ENCODE measurements at regions not wholly inside any gene's neighbourhood (a gene's known extent, or its start where the extent isn't known, plus 50 kb on each side); places are given as distances from the start of the nearest gene placed in this dataset.

DNA sequence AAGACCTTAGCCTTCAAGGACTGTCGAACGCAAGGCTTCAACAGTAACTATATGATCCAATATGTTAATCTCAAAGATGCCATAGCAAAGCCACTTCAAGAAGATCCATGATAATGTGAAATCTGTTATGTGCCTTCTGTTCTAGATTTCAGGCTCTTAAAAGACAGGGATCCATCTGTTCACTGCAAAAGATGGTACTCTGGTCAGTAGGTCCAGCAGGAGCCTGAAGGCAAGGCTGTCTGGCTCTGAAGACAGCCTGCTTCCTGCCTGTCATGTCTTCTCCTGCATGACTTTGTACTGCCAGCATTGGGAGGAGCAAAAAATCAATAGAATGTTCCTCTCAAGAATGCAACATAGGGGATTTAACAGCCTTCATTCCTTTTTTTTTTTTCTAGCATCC lies 270.8 kb upstream of the PARD3B start:
- no peaks in the 10 kb centered on the region for H3K36me3 ChIP-seq (ENCODE audit: control insufficient read depth in 2 of 2, extremely low read depth in 1 of 2, insufficient read depth in 2 of 2, low read length in 2 of 2)
- H3K27ac ChIP-seq (ENCODE audit: control insufficient read depth, insufficient read depth, low read length) = no peak overlapping the region
- dilution Hi-C loops (cut with MboI; ENCODE audit: extremely low pct_ligation_motif_present, low sequenced_read_pairs) = no loop called here
- H3K9me1 ChIP-seq (ENCODE audit: control insufficient read depth, extremely low read depth, insufficient read depth, low read length) = no peaks in the 10 kb centered on the region
- H3K4me2 ChIP-seq (ENCODE audit: control insufficient read depth, extremely low read depth, insufficient read depth, low read depth, low read length) = no peak overlapping the region
- H3K9me3 ChIP-seq (ENCODE audit: control insufficient read depth, low read depth, low read length) = no peaks in the 10 kb centered on the region
- no peaks in the 10 kb centered on the region for H3K4me1 ChIP-seq (ENCODE audit: control insufficient read depth, extremely low read depth, insufficient read depth, low read length)
- H3K27me3 ChIP-seq (ENCODE audit: control insufficient read depth, extremely low read depth, insufficient read depth, low read length) = no peaks in the 10 kb centered on the region
- H3K4me3 ChIP-seq (ENCODE audit: control insufficient read depth in 2 of 3, extremely low read depth in 1 of 3, insufficient read depth in 2 of 3, low read depth in 1 of 3, low read length in 3 of 3) = no peak overlapping the region
- no peak for FAIRE-seq
- no peak for DNase-seq (ENCODE audit: low read depth, low spot score)
- no peak for TF ChIP-seq EZH2 (IDR thresholded peaks at IDR 0.05; ENCODE audit: low read length)
- TF ChIP-seq, protein P1, sequence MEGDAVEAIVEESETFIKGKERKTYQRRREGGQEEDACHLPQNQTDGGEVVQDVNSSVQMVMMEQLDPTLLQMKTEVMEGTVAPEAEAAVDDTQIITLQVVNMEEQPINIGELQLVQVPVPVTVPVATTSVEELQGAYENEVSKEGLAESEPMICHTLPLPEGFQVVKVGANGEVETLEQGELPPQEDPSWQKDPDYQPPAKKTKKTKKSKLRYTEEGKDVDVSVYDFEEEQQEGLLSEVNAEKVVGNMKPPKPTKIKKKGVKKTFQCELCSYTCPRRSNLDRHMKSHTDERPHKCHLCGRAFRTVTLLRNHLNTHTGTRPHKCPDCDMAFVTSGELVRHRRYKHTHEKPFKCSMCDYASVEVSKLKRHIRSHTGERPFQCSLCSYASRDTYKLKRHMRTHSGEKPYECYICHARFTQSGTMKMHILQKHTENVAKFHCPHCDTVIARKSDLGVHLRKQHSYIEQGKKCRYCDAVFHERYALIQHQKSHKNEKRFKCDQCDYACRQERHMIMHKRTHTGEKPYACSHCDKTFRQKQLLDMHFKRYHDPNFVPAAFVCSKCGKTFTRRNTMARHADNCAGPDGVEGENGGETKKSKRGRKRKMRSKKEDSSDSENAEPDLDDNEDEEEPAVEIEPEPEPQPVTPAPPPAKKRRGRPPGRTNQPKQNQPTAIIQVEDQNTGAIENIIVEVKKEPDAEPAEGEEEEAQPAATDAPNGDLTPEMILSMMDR (optimal IDR thresholded peaks at IDR 0.05 in 1 of 3, IDR thresholded peaks at IDR 0.05 in 1 of 3, conservative IDR thresholded peaks at IDR 0.05 in 1 of 3; ENCODE audit: extremely low read depth in 1 of 3, insufficient read depth in 2 of 3, low read length in 3 of 3) = no peak
- no peaks in the 10 kb centered on the region for H3K79me2 ChIP-seq (ENCODE audit: control insufficient read depth, insufficient read depth, low read length)
- H4K20me1 ChIP-seq (ENCODE audit: control insufficient read depth, extremely low read depth, insufficient read depth, low read length) = no peaks in the 10 kb centered on the region
- H2AFZ ChIP-seq (ENCODE audit: control insufficient read depth, low read length) = no peak overlapping the region
- no peak overlapping the region for H3K9ac ChIP-seq (ENCODE audit: control insufficient read depth, extremely low read depth, insufficient read depth, low read length)

DNA sequence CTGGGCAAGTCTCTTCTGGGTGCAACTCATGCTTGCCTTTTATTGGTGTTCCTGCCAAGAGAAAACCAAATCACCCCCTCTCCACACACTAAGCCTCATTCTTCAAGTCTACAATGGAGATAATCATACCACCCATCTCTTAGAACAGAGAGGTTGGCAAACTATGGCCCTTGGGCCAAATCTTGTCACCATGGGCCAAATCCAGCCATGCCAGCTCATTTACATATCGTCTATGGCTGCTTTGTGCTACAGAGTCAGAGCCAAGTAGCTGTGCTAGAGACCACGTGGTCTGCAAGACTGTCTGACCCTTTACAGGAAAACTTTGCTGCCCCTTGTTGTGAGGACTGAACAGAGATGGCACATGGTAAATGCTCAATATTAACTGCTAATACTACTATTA lies 270.3 kb upstream of the PARD3B start:
- Histone ChIP-seq H3K9ac (ENCODE audit: control insufficient read depth, extremely low read depth, insufficient read depth, low read length) (no peak overlapping the region), H3K27ac (ENCODE audit: control insufficient read depth, insufficient read depth, low read length) (no peak overlapping the region), H2AFZ (ENCODE audit: control insufficient read depth, low read length) (no peak overlapping the region), H3K36me3 (ENCODE audit: control insufficient read depth in 2 of 2, extremely low read depth in 1 of 2, insufficient read depth in 2 of 2, low read length in 2 of 2) (no peaks in the 10 kb centered on the region), H3K4me1 (ENCODE audit: control insufficient read depth, extremely low read depth, insufficient read depth, low read length) (no peaks in the 10 kb centered on the region), H3K9me1 (ENCODE audit: control insufficient read depth, extremely low read depth, insufficient read depth, low read length) (no peaks in the 10 kb centered on the region), H3K4me2 (ENCODE audit: control insufficient read depth, extremely low read depth, insufficient read depth, low read depth, low read length) (no peak overlapping the region), H3K27me3 (ENCODE audit: control insufficient read depth, extremely low read depth, insufficient read depth, low read length) (no peaks in the 10 kb centered on the region), H3K4me3 (ENCODE audit: control insufficient read depth in 2 of 3, extremely low read depth in 1 of 3, insufficient read depth in 2 of 3, low read depth in 1 of 3, low read length in 3 of 3) (no peak overlapping the region), H3K9me3 (ENCODE audit: control insufficient read depth, low read depth, low read length) (no peaks in the 10 kb centered on the region), H4K20me1 (ENCODE audit: control insufficient read depth, extremely low read depth, insufficient read depth, low read length) (no peaks in the 10 kb centered on the region), H3K79me2 (ENCODE audit: control insufficient read depth, insufficient read depth, low read length) (no peaks in the 10 kb centered on the region)
- dilution Hi-C loops (cut with MboI; ENCODE audit: extremely low pct_ligation_motif_present, low sequenced_read_pairs) = no loop called here
- DNase-seq (ENCODE audit: low read depth, low spot score) (no peak), FAIRE-seq (no peak)
- TF ChIP-seq, protein P1 (optimal IDR thresholded peaks at IDR 0.05 in 1 of 3, IDR thresholded peaks at IDR 0.05 in 1 of 3, conservative IDR thresholded peaks at IDR 0.05 in 1 of 3; ENCODE audit: extremely low read depth in 1 of 3, insufficient read depth in 2 of 3, low read length in 3 of 3) = no peak
- TF ChIP-seq EZH2 (IDR thresholded peaks at IDR 0.05; ENCODE audit: low read length) = no peak

Measured in keratinocyte (primary cell).